Pons (tissue), 1 donor: ENCODE measurements at regions not wholly inside any gene's neighbourhood (a gene's known extent, or its start where the extent isn't known, plus 50 kb on each side); places are given as distances from the start of the nearest gene placed in this dataset.

Source experiments
- DNase-seq: peaks from one replicate; pipeline ENCODE4 v3.0.0-alpha.2; 2016; ENCODE audit warnings: low spot score

DNA sequence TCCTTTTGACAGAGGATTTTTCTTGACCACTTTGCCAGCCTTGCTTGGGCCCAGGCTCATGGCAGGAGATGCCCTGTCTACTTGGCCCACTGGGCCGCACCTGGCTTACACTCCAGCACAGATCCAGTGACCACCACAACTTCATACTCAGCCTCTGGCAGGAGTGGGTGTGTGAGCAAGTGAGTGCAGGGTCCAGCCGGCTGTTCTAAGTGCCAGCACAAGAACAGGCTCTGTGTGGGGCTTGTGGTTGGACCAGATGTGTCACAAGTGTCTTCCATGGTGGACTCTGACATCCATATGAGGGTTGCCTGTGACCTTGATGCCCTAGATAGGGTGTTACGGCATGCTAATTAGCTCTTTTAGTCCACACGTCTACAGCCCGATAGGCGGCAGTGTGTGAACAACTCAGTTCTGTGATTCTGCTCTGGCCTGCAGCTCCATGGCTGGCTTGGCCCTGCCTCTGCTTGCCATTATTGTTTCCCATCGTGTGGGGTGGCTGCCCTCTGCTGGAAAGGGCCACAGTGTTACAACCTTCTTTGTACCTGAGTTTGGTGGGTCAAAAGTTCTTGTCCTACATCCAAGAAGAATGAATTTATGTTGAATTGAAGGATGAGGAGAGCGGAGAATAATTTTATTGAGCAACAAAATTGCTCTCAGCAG, 1089.1 kb downstream of the SLC6A15 start:
- peak; percentile 47 for DNase-seq

DNA sequence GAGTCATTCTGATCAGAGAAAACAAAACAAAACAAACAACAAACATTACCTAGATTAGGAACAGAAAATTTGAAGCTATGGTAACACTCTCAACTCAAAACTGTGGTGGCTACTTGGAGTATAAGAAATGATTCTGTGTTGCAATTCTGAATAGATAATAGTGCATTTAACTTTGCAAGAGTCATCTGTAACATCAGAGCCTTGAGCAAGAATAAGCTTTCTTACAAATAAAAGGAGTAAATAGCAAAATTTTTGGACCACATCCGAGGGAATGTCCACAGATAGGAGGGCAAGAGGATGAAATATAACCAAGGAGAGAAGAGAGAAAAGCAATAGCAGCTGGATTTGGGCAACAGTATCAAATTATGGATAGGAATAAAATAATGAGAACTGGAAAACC, 1090.6 kb downstream of the SLC6A15 start:
- no peak for DNase-seq

DNA sequence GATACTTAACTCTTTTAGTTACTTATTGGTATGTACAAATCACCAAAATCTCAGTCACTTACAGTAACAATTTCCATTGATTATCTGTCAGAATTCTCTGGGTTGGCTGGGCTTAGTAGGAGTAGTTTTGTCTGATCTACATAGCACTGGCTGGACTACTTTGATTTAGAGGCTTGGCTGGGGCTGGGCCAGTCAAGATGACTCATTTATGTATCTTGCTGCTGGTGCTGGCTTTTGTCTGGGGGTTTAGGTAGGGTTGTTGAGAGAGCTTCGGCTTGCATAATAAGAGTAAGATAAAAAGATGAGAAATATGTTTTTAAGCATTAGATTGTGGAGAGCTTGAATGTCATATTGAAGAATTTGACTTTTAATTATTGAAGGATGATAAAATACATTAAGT, 1093.7 kb downstream of the SLC6A15 start:
- no peak for DNase-seq

DNA sequence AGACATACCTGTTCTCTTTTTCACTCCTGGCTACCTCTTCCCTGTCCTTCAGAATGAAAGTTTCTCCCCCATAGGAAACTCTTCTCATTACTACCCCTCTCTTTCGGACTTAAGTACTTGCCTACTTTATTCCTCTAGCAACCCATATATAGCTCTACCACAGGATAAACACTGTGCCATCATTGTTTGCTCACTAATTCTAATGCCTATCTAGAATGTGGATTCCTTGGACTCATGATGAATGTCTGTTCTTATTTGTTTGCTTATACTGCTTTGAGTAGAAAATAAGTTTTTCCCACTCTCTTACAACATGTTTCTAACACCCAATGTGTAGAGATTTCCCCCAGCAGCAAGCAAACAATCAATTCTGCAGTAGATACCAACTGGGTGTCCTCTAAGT, 1094.9 kb downstream of the SLC6A15 start:
- DNase-seq = no peak

DNA sequence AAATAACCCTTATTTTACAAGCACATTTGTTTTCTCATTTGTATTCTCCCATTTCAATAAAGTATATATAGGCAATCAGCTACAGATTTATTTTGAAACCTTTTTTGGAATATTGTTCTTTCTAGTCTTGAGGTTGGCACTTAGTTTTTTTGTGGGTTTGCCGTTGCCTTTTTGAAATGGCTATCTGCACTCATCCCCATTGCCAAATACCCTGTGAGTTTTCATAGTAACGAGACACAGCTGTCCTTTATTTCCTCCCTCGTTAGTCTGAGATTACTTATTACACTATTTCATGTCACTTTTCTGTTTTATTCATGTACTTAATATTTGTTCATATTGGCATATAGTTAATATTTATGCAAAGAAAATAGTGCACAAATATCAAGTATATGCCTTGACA, 1104.0 kb downstream of the SLC6A15 start:
- DNase-seq = no peak

DNA sequence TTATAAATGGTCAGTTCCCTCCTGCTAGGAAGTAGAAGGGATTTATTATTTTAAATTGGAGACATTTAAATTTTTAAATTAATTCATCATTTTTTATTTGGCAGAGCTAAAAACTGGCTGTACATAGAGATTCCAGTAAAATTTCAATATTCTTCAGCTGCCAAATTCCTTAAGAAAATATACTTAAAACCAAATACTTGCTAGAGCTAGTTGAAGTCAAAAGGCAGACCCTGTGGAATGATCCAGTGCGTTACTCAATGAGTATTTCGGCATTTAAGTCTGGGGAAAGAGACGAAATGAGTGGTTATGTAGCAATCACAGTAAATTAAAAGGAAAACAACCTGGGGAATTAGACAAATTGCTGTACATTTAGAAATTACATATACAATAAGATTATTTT, 1104.7 kb downstream of the SLC6A15 start:
- DNase-seq = no peak

DNA sequence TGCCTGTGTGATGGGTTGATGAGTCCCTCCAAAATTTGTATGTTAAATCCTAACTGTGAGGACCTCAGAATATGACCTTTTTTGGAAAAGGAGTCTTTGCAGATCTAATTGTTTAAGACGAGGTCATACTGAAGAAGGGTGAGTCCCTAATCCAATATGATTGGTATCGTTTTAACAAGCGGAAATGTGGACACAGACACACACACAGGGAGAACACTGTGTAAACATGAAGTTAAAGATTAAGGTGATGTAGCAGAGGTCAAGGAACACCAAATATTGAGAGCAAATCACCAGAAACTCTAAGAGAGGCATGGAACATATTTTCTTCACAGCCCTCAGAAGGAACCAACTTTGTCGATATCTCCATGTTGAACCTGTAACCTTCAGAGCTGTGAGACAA, 1106.7 kb downstream of the SLC6A15 start:
- DNase-seq = no peak

DNA sequence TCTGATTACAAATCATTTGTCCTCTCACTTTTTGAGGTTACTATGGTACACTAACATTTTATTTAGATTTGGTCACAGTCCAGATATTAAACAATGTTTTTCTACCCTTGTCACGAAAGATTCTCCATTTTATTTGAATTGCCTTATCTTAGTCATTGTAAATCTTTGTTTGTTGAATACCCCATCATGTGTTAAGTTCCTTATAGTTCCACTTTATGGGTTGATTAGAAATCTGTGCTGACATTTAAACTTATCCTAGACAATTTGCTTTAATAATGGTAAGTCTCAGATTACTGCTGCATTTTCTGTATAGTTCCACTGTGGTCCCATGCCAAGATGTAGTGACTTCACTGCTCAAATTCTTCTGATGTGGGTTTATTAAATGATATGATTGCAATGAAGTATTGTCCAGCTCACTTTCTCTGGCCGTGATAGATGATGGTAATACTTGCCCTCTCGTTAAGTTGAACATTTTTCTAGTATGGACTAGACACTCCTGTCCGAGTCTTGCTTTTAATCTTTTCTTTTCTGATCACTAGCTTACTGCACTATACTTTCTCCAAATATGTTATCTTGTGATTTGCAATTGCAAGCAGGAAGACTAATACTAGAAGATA, 1107.3 kb downstream of the SLC6A15 start:
- DNase-seq = no peak

DNA sequence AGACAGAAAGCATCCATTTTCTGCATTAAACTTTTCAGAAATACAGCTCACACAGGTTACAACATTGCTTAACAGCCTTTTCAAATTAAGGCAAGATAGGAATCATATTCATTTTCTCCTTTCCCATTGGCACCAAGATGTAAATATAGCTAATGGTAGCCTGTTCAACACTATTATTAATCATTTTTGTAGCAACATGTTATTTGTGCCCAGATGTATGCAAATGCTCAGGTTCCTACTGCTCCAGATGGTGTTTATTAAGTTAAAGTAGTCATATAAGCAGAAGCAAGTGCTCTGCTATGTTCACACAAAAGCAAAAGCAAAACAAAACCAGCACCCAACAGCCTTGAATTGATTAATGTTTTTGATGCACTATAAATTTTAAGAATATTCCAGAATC, 1110.6 kb downstream of the SLC6A15 start:
- no peak for DNase-seq

DNA sequence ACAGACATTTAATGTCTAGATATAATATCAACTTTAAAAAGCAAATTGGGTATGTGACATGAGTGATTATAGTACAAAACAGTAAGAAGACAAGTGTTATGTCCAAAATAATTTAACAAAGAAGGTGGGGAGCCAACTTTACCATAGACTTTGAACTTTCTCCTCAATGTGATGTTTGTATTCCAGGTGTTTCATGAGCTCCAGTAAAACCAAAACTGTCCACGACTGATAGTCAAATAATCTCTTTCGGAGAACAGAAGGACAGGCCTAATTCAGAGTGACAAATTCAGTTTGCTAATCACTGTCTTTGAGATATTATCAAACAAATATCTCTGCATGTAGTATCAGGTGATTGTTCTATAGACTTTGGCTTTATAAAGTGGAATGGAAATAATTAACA, 1112.6 kb downstream of the SLC6A15 start:
- DNase-seq = no peak

DNA sequence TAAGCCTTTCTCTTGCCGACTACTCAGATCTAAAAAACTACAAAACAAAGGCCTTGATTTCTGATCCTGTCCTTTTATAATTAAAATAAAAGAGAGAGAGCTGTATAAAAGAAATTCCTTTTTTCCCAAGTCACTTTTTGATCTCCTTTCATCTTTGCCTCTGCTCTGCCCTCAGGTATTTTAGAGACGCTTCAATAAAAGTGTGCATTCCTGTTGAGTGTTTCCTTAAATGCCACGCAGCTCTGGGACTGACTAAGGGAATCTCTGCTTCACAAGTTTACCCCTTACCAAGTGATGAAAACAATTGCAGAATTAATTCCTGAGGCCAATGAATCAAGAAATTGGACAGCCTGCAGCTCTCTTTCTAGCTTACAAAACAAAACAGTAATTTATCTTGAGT, 1109.8 kb downstream of the TMTC2 start:
- no peak for DNase-seq

DNA sequence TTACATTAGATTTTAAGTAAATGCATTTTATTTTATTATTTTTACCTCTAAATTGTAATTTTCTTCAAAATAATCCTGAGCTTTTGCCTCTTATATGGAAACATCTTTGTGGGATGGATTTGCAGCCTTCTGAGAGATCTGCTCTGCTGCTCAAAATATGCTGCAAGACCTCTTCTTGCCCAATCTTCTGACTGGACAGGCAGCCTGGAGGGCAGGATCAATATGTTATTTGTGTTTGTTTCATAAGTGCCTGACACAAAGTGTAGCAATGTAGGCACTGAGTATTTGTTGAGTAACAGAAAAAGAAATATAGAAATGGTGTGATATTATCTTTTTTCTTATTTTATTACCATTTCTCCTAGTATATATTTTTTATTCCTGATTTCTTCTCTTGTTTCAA, 1106.9 kb downstream of the TMTC2 start:
- DNase-seq = no peak

DNA sequence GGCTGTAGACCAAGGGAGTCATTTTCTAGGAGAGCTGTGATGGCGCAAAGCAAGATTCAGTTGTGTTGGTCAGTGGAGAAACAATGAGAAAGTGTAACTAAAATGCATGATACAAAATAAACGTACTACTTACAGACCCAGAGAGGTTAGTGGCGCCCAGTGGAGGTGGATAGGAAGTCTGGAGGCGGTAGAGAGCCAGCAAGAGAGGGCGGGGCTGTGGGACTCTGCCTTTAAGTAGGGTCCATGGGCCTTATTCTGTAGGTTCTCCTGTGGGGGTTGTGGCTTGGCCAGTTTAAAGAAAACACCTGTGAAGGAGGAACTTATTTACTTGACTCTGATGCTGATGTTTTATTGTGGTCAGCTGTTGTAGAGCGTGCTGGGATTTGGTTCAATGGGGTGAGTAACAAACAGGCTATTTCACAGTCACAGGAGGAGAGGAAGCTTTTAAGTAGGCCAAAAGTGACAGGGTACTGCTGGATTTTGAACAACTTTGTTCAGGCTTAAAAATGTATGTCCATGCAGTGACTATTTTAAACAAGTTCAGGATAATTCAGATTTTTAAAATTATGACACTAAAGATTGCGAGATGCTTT, 1097.7 kb downstream of the TMTC2 start:
- no peak for DNase-seq

DNA sequence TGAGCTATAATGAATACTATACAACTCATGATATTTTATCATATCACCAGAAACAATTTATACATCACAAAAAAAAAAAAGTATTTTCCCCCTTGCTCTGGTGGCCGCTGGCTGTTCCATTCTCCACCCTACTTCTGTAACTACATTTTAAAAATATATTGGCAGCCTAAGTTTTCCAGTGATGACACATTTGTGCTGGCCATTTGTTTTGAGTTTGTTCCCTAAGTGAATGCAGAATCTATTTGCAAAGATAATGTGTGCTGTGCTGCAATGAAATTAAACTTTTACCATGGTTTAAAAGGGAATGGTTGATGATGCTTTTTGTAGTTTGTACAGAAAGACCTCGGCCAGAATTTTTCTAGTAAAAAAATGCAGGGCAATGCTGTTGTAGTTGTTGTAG, 1092.8 kb downstream of the TMTC2 start:
- no peak for DNase-seq

DNA sequence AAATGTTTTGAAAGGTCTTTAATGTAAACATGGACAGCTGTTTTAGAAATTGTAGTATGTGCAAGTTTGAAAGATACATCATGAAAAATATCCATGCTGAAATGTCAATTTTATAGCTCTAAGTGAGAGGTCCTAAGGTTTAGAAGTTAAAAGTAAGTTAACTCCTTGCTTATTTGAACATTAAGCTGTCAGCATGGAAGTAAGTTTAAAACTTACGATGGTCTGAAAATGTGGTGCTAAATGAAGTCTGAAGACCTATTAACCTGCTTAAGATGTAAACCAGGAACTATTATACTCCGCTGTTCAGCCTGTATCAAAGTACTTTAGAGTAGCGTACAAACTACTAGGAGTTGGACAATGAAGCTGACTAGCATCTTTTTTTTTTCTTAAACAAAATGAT, 1082.4 kb downstream of the TMTC2 start:
- DNase-seq = no peak

DNA sequence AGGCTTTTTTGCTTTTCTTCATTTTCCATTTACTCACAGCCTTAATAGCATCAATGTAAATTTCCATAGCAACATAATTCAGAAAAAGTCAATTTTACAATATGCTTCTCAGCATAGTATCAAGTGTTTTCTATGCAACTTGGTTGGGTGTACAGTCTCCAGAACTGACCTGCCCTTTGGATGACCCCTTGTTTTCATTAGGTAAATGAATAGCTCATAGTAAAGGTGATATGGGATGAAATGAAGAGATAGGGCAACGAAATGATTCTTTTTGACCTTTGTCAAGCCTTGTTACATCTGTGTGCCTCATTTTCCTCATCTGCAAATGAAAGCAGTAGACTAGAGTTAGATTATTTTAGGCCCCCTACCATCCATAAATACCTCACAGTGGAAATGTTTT, 1081.0 kb downstream of the TMTC2 start:
- no peak for DNase-seq

DNA sequence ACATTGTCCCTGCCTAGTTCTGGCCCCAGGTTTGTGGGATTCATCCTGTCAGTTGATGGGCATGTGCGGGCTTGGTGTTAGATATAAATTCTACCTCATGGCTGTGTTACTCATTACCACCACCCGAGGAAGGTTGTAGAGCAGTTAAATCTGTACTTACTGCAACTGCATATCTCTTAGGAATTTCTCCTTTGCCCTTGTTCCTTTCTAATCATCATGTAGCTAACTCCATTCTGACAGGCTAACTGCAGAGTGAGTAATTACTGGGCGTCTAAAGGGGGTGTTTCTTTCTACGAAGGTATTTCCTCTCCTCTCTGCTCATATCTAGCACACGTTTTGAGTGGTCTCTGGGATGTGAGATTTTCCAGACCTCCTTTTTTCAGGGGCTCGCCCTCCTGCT, 1076.7 kb downstream of the TMTC2 start:
- no peak for DNase-seq

DNA sequence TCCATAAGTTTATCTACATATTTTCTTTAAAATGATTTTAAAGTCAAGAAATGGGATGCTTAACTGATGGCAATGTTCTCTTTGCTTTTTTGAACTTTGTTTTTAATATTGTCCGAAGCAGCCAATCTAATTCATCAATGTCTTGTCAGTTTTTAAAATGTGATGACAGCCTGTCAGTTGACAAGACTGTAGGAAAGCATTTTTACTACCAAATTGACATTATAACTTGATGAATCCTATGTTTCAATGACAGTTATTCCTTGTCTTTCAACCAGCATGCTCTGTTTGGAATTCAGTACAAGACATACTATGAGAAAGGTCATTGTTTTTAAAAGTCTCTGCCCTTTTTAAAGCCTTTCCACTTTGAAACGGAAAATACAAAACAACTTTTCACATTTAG, 1073.2 kb downstream of the TMTC2 start:
- no peak for DNase-seq

DNA sequence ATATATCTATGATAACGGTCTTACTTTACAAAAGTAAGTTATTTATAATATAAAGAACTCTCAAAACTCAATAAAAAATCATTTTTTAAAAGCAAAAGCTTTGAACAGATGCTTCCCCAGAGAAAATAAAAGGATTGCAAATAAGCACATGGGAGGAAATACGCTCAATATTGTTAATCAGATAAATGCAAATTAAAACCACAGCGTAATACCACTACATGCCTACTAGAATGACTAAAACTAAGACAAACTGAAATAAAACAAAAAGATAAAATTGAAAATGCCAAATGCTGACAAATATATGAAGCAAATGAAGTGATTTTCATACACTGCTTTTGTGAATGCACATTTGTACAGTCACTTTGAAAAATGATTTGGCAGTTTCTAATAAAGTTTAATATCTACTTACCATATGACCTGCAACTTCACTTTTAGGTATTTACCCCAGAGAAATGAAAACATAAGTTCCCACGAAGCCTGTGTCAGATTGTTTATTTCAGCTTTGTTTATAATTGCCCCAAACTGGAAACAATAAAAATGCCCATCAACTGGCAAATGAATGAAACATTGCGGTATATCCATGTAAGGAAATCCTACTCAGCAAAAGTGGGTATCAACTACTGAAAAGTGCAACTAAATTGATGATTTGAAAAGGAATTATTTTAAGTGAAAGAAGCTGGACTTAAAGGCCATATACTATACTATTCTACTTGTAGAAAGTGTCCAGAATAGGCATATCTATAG, 1072.4 kb downstream of the TMTC2 start:
- no peak for DNase-seq

DNA sequence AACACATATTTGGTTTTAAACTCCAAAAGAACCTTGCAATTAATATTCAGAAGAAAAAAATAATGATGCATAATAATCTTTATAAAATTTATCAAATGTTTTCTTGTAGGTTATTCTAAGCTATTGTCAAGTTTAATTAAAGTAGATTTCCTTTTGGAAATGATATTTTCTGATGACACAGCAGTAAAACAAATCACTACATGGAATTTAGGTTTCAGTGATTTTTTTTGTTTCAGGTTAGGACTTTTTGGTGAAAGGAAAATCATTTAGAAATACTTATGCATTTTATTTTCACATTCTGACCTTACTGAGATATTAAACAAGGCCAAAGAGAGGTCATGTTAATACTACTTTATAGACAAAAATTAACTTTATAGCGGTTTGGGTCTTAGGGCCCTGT, 1067.2 kb downstream of the TMTC2 start:
- no peak for DNase-seq

DNA sequence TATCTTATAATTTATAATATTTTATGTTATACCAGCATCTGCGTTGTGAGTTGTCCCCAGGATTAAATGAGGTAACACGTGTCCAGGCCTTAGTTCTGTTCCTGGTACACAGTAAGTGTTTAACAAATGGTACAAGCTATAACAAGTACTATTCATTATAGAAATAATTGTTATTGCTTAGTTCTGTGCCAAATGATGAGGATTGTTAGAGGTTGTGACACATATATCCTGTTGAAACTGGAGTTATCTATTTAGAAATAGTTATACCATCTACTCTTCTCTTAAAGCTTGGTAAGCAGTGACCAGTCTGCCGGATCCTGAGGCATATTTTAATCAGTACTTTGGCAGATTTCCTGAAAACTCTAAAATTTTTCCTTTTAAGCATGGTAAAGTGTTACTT, 1066.5 kb downstream of the TMTC2 start:
- no peak for DNase-seq

DNA sequence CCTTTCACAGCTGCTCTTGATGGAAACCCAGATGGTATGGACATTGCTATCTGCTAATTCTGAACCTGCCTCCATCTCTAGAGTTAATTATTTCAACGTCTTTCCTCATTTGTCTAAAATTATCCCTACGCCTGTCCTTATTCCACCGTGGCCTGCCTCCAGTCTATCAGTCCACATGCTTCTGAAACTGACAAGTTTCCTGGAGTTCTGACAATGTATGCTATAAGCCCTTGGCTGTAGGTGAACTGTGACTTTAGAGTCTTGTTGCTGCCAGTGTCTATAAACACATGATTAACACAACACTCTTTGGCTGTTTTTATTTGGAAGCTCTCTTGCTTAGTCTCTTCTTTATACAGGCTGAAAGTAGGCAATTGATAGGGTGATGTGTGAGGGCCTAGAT, 1052.9 kb downstream of the TMTC2 start:
- no peak for DNase-seq

DNA sequence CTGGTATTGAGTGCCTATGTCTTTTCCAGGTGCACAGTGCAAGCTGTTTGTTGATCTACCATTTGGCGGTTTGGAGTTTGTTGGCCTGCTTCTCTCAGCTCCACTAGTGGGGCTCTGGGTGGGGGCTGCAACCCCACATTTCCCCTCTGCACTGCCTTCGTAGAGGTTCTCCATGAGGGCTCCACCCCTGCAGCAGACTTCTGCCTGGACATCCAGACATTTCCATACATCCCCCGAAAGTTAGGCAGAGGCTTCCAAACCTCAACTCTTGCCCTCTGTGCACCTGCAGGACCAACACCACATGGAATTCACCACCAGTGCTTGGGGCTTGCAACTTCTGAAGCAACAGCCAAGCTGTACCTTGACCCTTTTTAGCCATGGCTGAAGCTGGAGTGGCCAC, 1024.1 kb downstream of the TMTC2 start:
- no peak for DNase-seq
